Activated CD4-positive, alpha-beta T cell treated with anti-CD3 and anti-CD28 coated beads for 24 hours (primary cell): ENCODE measurements at regions not wholly inside any gene's neighbourhood (a gene's known extent, or its start where the extent isn't known, plus 50 kb on each side); places are given as distances from the start of the nearest gene placed in this dataset.

ENCODE experiments used
- DNase-seq, 2 donors: peaks; one replicate each; pipeline ENCODE4 v3.0.0-alpha.2; 2020; ENCODE audit warnings: low read depth in 2 of 2

DNA sequence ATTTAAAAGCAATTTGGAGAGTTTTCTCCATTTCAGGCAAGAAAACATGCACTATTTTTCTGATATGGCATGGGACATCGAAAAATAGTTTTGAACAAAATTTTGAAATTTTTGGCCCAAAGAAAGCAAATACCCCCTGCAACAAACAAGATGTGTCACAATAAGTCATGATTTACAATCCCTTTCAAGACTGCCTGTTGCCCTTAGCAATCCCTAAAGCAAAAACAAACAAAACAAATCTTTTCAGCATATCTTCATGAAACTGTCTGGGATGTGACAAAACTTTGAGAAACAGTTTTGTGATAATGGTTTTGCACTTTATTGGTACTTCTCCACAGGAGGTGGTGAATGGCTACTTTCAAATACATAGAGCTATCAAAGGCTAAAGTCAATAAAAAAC is 1888.7 kb upstream of the PIK3C3 start:
- no peak for DNase-seq

DNA sequence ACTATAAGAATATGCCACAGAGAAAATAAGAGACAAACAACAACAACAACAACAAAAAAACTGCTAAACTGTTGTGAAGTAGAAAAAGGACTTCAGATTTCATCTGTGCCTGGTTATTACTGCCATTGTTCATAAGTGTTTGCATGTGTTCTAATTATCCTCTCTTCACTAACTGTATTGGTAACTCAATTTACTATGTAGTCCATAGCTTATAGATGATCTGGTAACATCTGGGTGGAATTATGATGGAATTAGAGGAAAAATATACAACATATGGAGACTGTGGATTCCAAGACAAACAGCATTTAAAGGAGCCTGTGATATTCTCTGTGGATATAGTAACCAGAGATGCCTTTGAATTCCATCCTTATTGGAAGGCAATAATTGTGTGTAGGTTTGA is 1891.5 kb upstream of the PIK3C3 start:
- DNase-seq, result no peak

DNA sequence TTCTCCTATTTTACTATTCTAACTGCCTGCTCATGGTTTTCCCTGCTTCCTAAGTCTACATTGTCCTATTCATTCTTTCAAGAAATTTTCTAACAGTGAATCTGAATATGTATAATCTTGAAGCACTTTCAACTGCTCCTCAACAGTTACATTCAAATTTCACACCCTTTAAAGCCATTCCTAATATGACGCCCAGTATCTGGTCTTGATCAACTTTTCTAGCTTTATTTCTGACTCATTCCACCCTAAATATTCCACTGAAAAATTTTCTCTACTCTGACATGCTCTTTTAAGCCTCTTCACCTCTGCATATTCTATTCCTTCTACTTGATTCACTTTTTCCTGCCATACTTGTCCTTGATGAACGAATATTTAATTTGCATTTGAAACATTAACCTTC is 1893.9 kb upstream of the PIK3C3 start:
- DNase-seq, result no peak

DNA sequence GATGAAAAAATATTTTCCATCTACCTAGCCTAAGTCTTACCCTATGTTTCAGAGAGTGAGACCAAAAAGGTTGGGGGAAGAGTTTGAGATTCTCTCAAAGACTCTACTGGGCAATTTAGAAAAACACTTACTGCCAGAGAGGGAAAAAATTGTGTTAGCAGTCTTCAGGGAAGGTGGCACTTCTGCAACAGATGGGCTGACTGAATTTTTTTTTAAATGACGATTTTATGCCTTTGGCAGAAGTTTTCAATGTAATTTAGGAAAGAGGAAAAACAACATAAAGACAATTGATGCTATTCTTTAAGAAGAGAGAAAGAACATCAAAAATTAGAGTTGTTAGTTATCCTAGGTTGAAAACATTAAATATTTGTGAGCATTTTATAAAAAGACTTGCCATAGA is 1894.5 kb upstream of the PIK3C3 start:
- DNase-seq, result no peak

DNA sequence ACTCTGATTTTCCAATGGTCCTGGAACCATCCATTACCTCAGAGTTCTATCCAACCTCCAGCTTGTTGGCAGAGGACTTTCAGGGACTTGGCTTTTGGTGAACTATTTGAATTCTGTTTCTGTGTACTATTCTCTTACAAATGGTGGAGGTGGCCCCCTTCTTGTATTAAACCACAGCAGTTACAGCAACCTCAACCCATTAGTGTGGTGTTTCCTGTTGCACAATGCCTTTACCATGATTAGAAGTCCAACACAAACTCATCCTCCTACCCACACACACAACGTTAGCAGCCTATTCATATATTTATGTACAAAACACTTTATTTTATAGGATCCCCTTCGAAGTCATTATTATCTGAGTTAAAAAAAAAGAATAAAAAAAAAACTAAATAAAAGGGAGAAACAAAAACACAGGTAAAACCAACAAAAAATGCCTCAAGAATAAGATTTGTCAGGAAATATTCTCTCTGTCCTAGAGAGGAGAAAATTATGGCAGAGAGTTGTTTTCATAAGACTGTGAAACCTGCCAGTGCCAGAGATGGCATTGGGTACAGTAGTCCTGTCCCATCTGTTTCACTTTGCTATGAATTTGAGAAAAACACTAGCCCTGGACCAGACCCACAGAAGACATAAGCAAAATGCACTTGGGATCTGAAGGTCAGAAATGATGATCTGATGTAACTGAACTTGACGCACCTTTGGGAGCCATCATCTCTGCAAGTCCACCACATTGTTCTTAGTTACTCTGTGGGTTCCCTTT is 1896.0 kb upstream of the PIK3C3 start:
- no peak for DNase-seq

DNA sequence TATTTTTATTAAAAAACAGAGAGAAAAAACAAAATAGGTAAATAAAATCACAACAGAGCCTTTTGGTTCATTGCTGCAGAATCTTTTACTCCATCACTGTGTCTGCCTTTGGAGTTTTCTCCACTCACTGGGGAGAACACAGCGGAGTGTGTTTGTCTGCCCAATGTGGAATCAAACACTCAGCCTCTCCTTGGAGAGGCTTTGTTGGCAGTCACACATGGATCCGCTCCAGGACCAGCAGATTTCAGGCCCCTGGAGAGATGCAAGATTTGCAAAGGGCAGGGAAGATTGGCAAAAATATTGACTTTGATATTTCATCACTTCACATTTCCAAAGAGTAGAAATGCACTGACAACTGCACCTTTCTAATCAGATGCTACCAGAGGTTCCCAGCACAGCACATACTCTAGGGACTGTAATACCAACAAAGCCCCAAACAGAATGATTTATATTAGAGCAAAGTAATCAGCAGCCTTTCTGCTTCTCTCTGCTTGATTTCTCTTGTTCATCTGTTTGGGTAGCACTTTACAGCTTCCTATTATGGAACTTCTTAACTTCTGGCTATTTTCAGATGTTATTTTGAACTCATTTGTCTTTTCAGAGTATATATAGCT is 1898.8 kb upstream of the PIK3C3 start:
- no peak for DNase-seq

DNA sequence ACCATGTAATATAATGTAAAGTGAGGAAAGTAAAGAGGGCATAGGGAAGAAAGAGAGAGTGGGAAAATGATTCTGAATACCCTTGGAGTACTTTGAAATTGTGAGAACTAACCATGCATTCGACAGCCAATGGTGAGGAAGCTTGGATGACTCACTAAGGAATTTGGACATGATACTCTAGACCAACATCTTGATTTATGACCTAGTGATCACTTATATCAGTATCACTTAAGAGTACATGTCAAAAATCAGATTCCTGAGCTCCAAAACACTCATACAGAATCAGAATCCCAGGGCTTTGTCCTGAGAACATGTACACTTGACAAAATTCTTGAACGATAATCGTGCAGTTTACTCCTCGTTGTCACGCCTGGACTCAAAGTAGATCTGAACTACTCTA is 1899.8 kb upstream of the PIK3C3 start:
- DNase-seq, result no peak

DNA sequence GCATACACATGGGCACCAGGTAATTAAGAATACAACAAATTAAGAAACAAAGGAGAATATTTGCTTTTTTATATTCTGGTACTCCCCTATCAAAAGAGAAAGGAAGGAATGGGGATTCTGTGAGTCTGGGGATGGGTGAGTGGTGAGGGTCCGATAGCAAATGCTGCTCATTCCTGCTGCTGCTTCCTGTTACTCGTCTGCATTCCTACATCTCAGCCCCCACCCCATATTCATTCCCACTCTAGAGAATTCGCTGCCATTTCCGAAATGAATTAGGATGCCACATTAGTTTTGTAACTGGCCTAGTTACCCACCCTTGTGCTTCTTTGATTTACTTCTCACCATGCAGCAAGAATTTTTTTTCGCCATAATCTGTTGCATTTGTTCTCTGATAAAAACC is 1905.3 kb upstream of the PIK3C3 start:
- no peak for DNase-seq

DNA sequence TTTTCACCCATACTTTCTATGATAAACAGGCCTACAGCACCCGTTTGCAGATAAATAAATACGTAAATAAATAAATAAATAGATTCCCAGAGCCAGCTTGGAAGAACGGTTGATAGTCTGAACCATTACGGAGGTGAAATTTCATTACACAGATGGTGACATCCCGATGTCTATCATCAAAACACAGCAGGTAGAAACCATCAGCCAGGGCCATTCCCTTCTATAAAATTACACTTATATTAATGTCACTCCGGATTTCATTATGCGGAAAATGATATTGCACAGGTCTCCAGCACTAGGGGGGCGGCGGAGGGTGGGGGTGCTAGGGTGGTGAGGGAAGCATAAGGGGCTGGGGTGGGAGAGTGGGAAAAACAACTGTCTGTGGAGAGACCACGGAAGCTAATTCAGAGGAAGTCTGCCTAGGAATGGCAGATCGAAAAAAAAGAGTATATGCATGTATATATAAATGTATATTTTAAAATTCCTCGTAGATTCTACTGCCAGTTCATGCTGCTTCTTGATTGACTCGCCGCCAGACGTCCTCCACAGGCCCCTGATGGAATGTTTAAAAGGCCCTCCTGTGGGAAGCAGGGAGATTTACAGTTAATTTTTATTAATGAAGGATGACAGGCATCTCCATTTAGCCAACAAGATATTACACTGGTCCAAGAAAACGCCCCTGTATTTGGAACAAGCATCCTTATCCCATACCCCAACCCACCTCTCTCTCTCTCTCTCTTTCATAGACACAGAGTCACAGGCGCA is 1906.0 kb upstream of the PIK3C3 start:
- no peak for DNase-seq

DNA sequence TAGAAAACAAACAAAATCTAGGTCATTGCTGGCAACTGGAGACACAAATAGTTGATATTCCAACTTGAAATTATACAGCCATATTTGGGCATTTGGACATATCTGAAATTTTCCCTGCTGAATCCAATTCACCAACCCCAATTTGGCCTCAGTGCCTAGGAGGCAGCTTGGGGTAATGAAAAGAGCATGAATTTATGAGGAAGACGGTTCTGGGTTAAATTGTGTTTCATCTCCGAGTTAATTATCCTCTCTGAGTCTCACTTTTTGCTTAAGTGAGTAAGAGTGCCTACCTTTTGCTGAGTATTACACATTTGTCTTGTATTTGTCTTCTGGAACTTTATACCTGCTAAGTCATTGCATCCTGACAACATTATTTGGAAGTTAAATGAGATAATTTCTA is 1906.8 kb upstream of the PIK3C3 start:
- DNase-seq, result no peak

DNA sequence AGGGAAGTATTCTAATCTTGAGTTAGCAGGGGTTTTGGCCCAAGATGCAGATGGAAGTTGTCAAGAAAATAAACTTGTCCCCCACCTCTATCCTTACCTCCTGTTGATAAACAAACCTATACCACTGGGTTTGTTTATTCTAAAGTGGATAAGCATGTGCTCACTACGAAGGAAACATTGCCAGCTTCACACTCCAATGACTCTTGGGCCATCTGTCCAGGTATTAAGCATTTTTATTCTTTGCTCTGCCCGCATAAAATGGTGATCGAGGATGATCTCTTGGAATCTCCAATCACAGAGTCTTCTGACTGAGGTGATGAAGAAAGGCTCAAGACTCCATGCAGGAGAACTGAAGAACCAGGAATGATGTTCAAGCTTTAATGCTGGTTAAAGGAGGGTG is 1908.4 kb upstream of the PIK3C3 start:
- no peak for DNase-seq

DNA sequence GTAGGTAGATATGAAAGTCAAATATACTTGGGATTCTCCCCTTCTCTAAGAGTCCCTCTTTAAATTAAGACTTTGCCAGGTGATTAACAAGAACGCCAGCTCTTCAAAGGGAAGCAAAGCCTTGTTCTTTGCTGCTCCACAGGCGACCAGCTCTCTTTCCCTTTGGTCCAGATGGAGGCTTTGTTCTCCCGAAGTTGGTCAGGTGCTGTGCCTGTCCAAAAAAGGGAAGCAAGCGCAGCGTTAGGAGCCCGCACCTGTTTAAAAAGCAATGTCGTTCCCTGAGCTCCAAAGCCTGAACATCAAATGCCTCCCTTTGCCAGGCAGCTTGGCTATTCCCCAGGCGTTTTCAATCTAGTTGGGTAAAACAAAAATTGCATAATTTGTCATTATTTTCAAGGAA is 1913.1 kb upstream of the PIK3C3 start:
- DNase-seq, result no peak

DNA sequence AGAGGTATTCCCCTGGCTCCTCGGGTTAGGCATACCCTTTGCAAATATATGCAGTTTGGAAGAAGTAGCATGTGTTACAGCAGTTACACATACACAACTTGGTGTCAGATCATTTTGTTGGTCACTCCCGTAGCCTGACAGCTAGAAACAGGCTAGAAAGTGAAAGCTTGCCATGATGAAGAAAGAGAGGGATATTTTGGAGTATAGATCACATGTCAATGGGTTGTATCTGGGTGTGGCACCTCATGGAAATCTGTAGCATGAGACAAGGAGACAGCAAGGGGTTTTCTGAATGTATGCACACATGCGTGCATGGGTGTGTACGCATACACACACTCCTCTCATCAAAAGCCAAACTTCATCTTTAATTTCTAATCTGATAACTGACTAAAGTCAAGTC is 1914.5 kb upstream of the PIK3C3 start:
- no peak for DNase-seq

DNA sequence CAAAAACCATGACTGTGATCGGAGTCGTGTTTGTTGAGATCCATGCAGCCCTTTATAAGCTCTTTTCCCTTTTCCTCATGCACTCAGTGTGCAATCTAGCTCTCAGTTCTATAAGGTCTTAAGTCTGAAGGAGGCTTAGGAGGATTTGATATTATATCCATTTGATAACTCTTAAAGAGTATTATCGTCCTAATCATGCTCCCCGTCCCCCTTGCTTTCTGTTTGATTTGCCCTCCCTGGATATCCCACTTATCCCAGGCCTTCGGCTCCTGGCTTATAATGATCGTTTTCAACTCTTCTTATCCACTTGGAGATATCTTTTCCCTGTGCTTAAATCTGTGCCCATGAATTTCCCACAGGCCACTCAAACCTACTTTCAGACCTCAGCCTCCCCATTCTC is 1917.7 kb upstream of the PIK3C3 start:
- DNase-seq, result no peak

DNA sequence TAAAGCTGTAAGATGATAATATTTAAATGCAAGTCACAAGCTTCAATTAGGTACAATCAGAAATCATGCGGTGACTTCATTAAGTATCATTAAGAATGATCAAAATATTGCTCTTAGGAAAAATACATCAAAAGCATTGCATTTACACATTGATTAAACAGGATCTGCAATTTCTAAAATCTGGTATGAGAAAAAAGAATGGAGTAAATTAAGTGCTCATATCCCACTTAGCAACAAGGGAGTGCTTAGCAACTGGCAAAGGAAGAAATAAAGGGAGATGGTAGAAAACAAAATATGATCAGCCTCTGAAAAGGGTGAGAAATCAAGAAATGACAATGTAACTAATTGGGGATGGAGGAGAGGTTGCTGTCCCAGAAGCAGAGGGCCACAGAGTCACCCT is 1918.2 kb upstream of the PIK3C3 start:
- no peak for DNase-seq

DNA sequence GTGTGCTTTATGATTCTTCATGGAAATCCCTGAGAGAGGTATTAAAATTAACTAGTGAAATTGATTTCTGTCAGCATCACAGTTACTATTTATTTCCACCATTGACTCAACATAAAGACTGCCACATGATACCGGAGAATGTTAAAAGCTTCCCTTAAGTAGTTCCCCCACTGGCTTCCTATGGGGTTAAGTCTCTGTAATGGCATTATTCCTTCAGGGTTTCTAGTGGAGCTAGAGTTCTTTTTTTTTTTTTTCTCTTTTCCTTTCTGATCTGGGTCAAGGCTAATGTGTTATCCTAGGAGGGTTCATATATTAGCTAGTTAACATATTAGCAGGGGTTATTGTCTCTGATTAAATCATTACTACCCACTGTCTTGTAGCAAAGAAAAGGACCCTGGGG is 1919.1 kb upstream of the PIK3C3 start:
- no peak for DNase-seq

DNA sequence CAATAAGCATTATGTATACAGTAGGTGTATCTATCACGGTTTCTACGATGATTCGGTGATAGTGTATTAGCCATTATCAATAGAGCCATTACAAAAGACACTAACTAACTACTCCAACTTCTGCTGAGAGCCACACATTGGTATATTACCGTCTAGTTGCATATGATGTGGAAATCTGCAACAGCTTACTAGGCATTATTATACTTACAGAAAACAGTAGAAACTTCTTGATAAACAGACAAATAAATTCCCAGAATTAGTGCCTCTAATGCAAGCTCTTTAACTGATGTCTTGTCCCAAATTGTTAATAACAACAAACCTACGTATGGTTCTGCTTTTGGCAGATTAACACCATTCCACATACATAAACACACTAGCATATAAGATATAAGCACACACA is 1923.0 kb upstream of the PIK3C3 start:
- DNase-seq, result no peak

DNA sequence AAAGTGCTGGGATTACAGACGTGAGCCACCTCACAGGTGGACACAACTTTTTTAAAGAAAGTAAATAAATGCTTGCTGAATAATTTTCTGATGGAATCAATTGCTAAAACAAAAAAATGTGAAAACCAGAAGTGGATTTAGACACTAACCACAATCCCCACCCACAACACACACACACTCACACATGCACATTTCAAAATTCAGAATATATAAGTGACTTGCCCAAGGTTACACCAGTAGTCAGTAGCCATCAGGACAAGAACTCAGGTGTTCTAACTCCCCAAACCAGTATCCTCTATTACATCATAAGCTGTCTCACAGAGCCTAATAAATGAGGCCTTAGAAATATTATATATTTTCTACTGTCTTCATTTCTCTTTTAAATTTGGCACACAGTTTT is 1923.6 kb upstream of the PIK3C3 start:
- no peak for DNase-seq

DNA sequence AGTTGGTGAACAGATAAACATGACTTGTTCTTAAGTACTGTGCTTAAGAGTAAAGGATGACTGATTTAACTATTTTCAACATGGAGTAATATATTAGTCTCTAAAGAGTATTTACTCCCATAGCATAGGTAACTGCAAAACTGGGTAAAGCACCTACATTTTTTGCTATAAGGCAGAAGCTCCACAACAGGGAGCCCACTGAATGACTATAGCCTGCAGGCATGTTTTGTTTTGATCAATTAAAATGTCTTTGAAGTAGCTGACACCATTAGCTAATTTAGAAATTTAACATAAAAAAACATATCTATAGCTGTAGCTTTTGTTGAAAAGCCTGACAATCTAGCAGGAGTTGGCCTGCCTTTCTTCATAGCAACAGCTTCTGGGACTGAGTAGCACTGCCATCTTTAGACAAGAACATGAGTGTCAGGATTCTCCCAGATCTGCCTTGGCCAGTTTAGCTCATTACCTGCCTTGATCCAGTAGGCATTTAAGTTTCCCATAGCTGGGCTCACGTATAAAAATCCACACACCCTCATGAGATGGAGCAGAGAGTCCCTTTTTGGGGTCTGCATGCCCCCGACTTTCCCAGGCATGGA is 1935.1 kb upstream of the PIK3C3 start:
- no peak for DNase-seq

DNA sequence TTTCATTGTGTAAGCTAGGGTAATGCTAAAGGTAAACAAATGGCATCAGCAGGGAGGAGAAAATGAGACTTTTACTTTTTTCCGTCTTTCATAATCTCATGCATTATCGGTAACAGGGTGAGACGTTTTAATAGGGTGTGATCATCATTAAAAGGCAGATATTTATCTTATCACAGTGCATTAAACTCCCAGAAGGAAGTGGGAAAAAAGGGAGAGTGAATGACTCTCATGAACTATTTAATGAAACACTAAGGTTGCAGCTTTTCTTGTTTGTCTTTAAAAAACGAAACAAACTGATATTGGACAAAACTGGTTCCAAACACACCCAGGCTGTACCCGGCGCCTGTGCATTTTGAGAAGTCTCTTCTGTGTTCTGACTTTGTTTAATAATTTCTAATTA is 1936.8 kb upstream of the PIK3C3 start:
- no peak for DNase-seq

DNA sequence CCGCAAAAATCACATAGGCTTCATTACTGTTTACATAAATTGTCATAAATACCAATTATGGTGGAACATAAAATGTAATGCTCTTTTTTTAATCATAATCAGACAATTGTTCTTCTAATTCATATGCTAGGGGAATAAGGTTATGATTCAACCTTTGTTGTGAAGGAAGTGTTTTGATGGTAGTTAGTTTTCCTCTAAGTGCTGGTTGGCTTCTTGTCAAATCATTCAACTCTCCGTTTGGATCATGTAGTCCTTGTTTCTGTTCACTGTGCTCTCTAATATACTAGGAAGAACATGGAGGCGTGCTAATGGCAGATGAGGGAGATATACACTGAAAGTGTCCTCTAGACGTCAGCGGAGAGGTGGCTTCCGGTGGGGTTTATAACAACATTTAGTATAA is 1938.0 kb upstream of the PIK3C3 start:
- DNase-seq, result no peak

DNA sequence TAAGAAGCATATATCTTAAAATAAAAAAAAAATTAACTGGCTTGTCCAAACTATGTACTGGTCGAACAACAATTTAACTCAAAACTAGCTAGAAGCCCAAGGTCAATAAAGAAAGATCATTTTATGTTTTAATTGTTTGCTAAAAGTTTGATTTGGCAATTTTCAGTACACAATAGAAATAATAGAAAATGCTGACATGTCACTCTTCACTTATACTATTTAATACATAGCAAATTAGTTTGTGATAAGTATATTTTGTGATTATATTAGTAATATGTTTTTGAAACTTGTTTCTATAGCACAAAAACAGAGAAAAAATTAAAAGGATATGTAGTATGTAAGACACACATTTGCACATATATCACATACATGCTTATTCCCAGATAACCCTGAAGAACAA is 1938.6 kb upstream of the PIK3C3 start:
- no peak for DNase-seq
